Mucosa of stomach (tissue), 1 donor: ENCODE measurements at regions not wholly inside any gene's neighbourhood (a gene's known extent, or its start where the extent isn't known, plus 50 kb on each side); places are given as distances from the start of the nearest gene placed in this dataset.
"Not testable (repeated sequence)": the region's sequence is repeated elsewhere in the genome, so short reads cannot be mapped to it uniquely, and the experiment has no call there.

Source experiments
- H3K27me3 ChIP-seq: one replicate; pipeline ENCODE4 v1.7.0; 2013; ENCODE audit warnings: mild to moderate bottlenecking, low read length; ENCODE audit not compliant: control insufficient read depth, insufficient read depth
- H3K36me3 ChIP-seq: one replicate; pipeline ENCODE4 v1.7.0; 2013; ENCODE audit warnings: low read length; ENCODE audit not compliant: control insufficient read depth, insufficient read depth
- H3K4me1 ChIP-seq: one replicate; pipeline ENCODE4 v1.7.0; 2013; ENCODE audit warnings: mild to moderate bottlenecking, low read length; ENCODE audit not compliant: control insufficient read depth, insufficient read depth
- H3K4me3 ChIP-seq: one replicate; pipeline ENCODE4 v1.7.0; 2013; ENCODE audit warnings: low read length
- H3K9ac ChIP-seq: one replicate; pipeline ENCODE4 v1.7.0; 2013; ENCODE audit warnings: mild to moderate bottlenecking, low read length, moderate library complexity
- H3K9me3 ChIP-seq: one replicate; pipeline ENCODE4 v1.7.0; 2013; ENCODE audit warnings: mild to moderate bottlenecking, low read length, moderate library complexity; ENCODE audit not compliant: control insufficient read depth
- donor health status: Pancreatic carcinoma.

DNA sequence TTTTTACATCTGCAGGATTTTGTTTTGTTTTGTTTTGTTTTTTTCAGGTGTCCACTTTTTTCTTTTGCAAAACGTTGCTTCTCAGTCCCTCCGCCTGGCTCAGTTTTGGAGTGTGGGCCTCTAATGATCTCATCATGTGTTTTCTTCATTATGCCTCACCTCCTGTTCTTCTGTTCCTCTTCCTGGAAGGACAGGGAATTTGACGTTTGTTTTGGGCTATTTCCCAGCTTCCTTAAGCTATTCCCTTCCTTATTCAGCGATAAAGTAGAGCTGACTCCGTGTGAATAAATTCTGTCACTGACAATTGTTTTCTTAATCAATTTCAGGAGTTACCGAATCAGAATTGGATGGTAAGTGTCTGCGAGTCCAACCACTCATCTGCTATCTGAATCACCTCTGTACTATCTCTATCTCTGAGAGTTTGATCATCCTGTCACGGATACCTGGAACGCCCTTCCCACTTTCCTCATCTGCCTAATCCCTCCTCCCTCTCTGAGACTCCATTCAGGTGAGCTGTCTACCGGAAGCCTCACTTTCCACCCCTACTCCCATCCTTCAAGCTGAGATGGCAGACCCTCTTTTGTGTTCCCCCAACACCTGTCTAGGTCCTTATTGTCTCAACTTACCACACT is 218.4 kb downstream of the GATA3 start:
- no peaks in the 10 kb centered on the region for H3K36me3 ChIP-seq
- H3K4me1 ChIP-seq, result no peaks in the 10 kb centered on the region
- H3K9ac ChIP-seq, result no peak overlapping the region
- no peaks in the 10 kb centered on the region for H3K9me3 ChIP-seq
- no peaks in the 10 kb centered on the region for H3K27me3 ChIP-seq
- no peak overlapping the region for H3K4me3 ChIP-seq

- Histone ChIP-seq H3K36me3 (no peaks in the 10 kb centered on the region), H3K9me3 (no peaks in the 10 kb centered on the region), H3K27me3 (no peaks in the 10 kb centered on the region), H3K4me1 (no peaks in the 10 kb centered on the region), H3K4me3 (no peak overlapping the region), H3K9ac (no peak overlapping the region)
These were observed 219.3 kb downstream of the GATA3 start for GRCh38 chr10:8273749-8274148.

- Histone ChIP-seq H3K4me3 (no peak overlapping the region), H3K4me1 (no peaks in the 10 kb centered on the region), H3K9ac (no peak overlapping the region), H3K9me3 (no peaks in the 10 kb centered on the region), H3K27me3 (no peaks in the 10 kb centered on the region), H3K36me3 (no peaks in the 10 kb centered on the region)
These were observed 221.4 kb downstream of the GATA3 start for GRCh38 chr10:8275911-8276310.

DNA sequence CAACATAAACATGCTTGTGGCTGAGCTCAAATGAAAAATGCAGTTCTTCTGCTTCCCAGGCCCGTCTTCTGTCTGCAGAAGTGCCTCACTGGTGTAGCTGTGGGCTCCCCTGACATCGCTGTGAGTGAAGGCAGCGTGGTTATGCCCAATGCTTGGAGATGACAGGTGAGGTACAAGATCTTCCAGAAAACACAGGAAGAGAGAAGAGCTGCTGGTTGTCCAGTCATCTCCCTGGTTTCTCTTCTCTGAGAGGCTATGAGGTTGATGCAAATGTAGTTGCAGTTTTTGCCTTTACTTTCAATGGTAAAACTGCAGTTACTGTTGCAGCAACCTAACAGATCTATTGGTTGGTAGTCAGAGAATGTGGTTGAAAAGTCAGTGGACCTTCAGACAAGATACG is 223.6 kb downstream of the GATA3 start:
- no peaks in the 10 kb centered on the region for H3K36me3 ChIP-seq
- no peaks in the 10 kb centered on the region for H3K27me3 ChIP-seq
- H3K9me3 ChIP-seq, result no peaks in the 10 kb centered on the region
- H3K4me3 ChIP-seq, result no peak overlapping the region
- H3K9ac ChIP-seq, result no peak overlapping the region
- no peaks in the 10 kb centered on the region for H3K4me1 ChIP-seq

GRCh38 chr10:8279598-8279997 is 225.1 kb downstream of the GATA3 start:
- H3K4me1 ChIP-seq, result no peaks in the 10 kb centered on the region
- H3K9me3 ChIP-seq, result no peaks in the 10 kb centered on the region
- H3K36me3 ChIP-seq, result no peaks in the 10 kb centered on the region
- no peaks in the 10 kb centered on the region for H3K27me3 ChIP-seq
- H3K9ac ChIP-seq, result no peak overlapping the region
- no peak overlapping the region for H3K4me3 ChIP-seq

DNA sequence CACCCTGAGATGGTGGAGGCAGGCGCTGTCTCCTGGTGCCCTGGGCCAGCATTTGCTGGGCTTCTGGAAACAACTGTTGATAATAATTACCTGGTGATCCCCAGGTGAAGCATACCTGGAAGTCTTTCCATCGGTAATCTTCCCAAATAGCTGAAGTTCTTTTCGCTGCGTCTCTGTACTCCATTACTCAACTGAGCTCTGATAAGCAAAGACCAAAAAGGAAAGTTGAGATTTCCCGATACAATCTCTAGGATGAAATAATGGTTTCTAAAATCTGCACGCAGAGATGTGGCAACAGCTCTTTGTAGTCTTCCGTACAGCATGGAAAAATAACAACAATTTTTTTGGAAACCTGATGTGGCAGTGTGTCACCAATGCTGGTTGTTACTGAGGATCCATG is 226.5 kb downstream of the GATA3 start:
- Histone ChIP-seq H3K9ac (no peak overlapping the region), H3K4me1 (no peaks in the 10 kb centered on the region), H3K36me3 (no peaks in the 10 kb centered on the region), H3K27me3 (no peaks in the 10 kb centered on the region), H3K9me3 (no peaks in the 10 kb centered on the region), H3K4me3 (no peak overlapping the region)

- Histone ChIP-seq H3K27me3 (no peaks in the 10 kb centered on the region), H3K36me3 (no peaks in the 10 kb centered on the region), H3K4me3 (no peak overlapping the region), H3K9ac (no peak overlapping the region), H3K9me3 (no peaks in the 10 kb centered on the region), H3K4me1 (no peaks in the 10 kb centered on the region)
These were observed 227.9 kb downstream of the GATA3 start for GRCh38 chr10:8282340-8282739.

- H3K36me3 ChIP-seq, result no peaks in the 10 kb centered on the region
These were observed 228.8 kb downstream of the GATA3 start for GRCh38 chr10:8283166-8283905.

GRCh38 chr10:8283986-8284385 is 229.5 kb downstream of the GATA3 start:
- Histone ChIP-seq H3K36me3 (no peaks in the 10 kb centered on the region), H3K4me3 (no peak overlapping the region), H3K9me3 (no peaks in the 10 kb centered on the region), H3K9ac (no peak overlapping the region), H3K27me3 (no peaks in the 10 kb centered on the region), H3K4me1 (no peaks in the 10 kb centered on the region)

More at GRCh38 chr10:8283166-8283905, 228.8 kb downstream of the GATA3 start:
- no peak overlapping the region for H3K9ac ChIP-seq
- no peak overlapping the region for H3K4me3 ChIP-seq
- H3K9me3 ChIP-seq, result no peaks in the 10 kb centered on the region
- H3K4me1 ChIP-seq, result no peaks in the 10 kb centered on the region
- no peaks in the 10 kb centered on the region for H3K27me3 ChIP-seq

DNA sequence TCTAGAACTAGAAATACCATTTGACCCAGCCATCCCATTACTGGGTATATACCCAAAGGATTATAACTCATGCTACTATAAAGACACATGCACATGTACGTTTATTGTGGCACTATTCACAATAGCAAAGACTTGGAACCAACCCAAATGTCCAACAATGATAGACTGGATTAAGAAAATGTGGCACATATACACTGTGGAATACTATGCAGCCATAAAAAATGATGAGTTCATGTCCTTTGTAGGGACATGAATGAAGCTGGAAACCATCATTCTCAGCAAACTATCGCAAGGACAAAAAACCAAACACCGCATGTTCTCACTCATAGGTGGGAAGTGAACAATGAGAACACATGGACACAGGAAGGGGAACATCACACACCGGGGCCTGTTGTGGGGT is 231.5 kb downstream of the GATA3 start:
- H3K9ac ChIP-seq, H3K9me3 ChIP-seq, H3K4me3 ChIP-seq, H3K27me3 ChIP-seq, H3K4me1 ChIP-seq, H3K36me3 ChIP-seq: not testable (repeated sequence)

DNA sequence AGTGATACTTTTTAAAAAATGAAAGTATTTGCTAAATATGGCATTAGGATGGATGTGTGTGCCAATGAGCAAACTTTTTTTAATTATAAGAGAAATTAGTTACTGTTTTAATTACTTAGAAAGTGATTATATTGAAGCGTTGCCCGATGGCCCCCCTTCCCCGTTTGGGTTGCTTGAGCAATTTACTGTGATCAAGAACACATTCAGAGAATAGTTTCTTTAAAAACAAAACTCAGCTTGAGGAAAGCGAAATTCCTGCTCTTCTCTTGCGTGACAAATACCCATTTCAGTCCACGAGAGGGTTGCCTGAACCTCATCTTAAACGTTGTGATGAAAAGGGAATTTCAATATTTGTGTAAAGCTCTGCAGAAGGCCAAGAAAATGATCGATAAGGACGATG is 234.1 kb downstream of the GATA3 start:
- H3K36me3 ChIP-seq, result no peaks in the 10 kb centered on the region
- H3K4me1 ChIP-seq, result no peaks in the 10 kb centered on the region
- no peaks in the 10 kb centered on the region for H3K9me3 ChIP-seq
- H3K27me3 ChIP-seq, result no peaks in the 10 kb centered on the region
- H3K9ac ChIP-seq, result no peak overlapping the region
- H3K4me3 ChIP-seq, result no peak overlapping the region

- H3K4me3 ChIP-seq, result no peak overlapping the region
- no peaks in the 10 kb centered on the region for H3K36me3 ChIP-seq
- H3K9ac ChIP-seq, result no peak overlapping the region
- H3K27me3 ChIP-seq, result no peaks in the 10 kb centered on the region
- no peaks in the 10 kb centered on the region for H3K9me3 ChIP-seq
- H3K4me1 ChIP-seq, result no peaks in the 10 kb centered on the region
These were observed 234.9 kb downstream of the GATA3 start for GRCh38 chr10:8289186-8289924.
